Endothelial cell of umbilical vein (primary cell): ENCODE measurements at regions not wholly inside any gene's neighbourhood (a gene's known extent, or its start where the extent isn't known, plus 50 kb on each side); places are given as distances from the start of the nearest gene placed in this dataset.

Experiments
- BruUV-seq: library from RNA; stranded (reverse); fragments of 400-500 nt; replicated peaks from 2 replicates; lab custom pipeline; 2021; lab: Mats Ljungman, UMichigan
- CTCF ChIA-PET: fragments of 300-600, 350-600 bp; sonication (Branson Sonifier 250); formaldehyde crosslinking; loops from one replicate; lab custom pipeline; 2021; ENCODE audit warnings: antibody characterized with exemption, inconsistent platforms; lab: Charles Lee
- POLR2A ChIA-PET: fragments of 300-600, 350-600 bp; sonication (Branson Sonifier 250); formaldehyde crosslinking; loops from one replicate; lab custom pipeline; 2021; ENCODE audit warnings: antibody characterized with exemption, inconsistent platforms; lab: Charles Lee
- DNase-seq: peaks from one replicate; pipeline ENCODE4 v3.0.0-alpha.2; 2011; ENCODE audit warnings: low read depth, low spot score
- FAIRE-seq: peaks from 2 replicates; lab custom pipeline; 2011; peaks lifted over from hg19 to GRCh38; lab: Jason Lieb, UNC
- H2AFZ ChIP-seq: 2 replicates; pipeline ENCODE4 v1.6.0; 2012; ENCODE audit warnings: low read depth, low read length, control low read depth, inconsistent platforms
- H3K27ac ChIP-seq: 2 replicates; pipeline ENCODE4 v1.5.1; 2011; ENCODE audit warnings: low read depth, mild to moderate bottlenecking, control low read depth, low read length, moderate library complexity; ENCODE audit not compliant: insufficient read depth
- H3K27me3 ChIP-seq, 2 experiments: 2 replicates each; pipeline versions ENCODE4 v1.6.0 to v1.6.1; 2011; ENCODE audit warnings: low read length in 2 of 2, mixed read lengths in 1 of 2; ENCODE audit not compliant: control insufficient read depth in 2 of 2, insufficient read depth in 2 of 2
- H3K36me3 ChIP-seq, 2 experiments: 2 replicates in 1 of 2; 3 replicates in 1 of 2; pipeline ENCODE4 v1.5.1; 2011; ENCODE audit warnings: low read length in 2 of 2, mild to moderate bottlenecking in 1 of 2, moderate library complexity in 1 of 2; ENCODE audit not compliant: control insufficient read depth in 2 of 2, insufficient read depth in 2 of 2; ENCODE audit errors: extremely low read depth in 1 of 2
- H3K4me1 ChIP-seq: 3 replicates; pipeline ENCODE4 v1.5.1; 2011; ENCODE audit warnings: mild to moderate bottlenecking, low read length; ENCODE audit not compliant: control insufficient read depth, insufficient read depth; ENCODE audit errors: extremely low read depth
- H3K4me2 ChIP-seq: 2 replicates; pipeline ENCODE4 v1.6.1; 2011; ENCODE audit warnings: low read length, control low read depth, mixed read lengths; ENCODE audit not compliant: insufficient read depth
- H3K4me3 ChIP-seq, 3 experiments: fragments of 200-600 bp in 1 of 3; sonication (generic), shearing (Covaris generic) in 1 of 3; replicated peaks in 1 of 3; 2 replicates each; pipeline ENCODE4 v1.5.1; 2011 to 2016; ENCODE audit warnings: control low read depth in 3 of 3, low read length in 3 of 3, mild to moderate bottlenecking in 2 of 3, inconsistent platforms in 1 of 3, low read depth in 1 of 3, moderate library complexity in 1 of 3; ENCODE audit not compliant: insufficient read depth in 1 of 3
- H3K79me2 ChIP-seq: 2 replicates; pipeline ENCODE4 v1.6.0; 2012; ENCODE audit warnings: low read length, inconsistent platforms; ENCODE audit not compliant: control insufficient read depth, insufficient read depth
- H3K9ac ChIP-seq: replicated peaks from 2 replicates; pipeline ENCODE3; 2011; ENCODE audit warnings: low read length, control low read depth; ENCODE audit not compliant: insufficient read depth; ENCODE audit errors: extremely low read depth
- H3K9me1 ChIP-seq: replicated peaks from 3 replicates; pipeline ENCODE4 v1.6.0; 2011; ENCODE audit warnings: mild to moderate bottlenecking, low read length; ENCODE audit not compliant: control insufficient read depth, insufficient read depth; ENCODE audit errors: extremely low read depth
- H3K9me3 ChIP-seq: replicated peaks from 2 replicates; pipeline ENCODE4 v1.5.1; 2012; ENCODE audit warnings: low read length, inconsistent platforms; ENCODE audit not compliant: control insufficient read depth, insufficient read depth
- H4K20me1 ChIP-seq: replicated peaks from 2 replicates; pipeline ENCODE3; 2011; ENCODE audit warnings: mild to moderate bottlenecking, low read length; ENCODE audit not compliant: control insufficient read depth, insufficient read depth; ENCODE audit errors: extremely low read depth
- EZH2 ChIP-seq: IDR thresholded peaks from 2 replicates; pipeline ENCODE4 v1.6.1; 2012; ENCODE audit warnings: borderline replicate concordance, low read depth, mild to moderate bottlenecking, moderate library complexity, low read length, inconsistent platforms; ENCODE audit not compliant: severe bottlenecking
- FOS ChIP-seq: IDR thresholded peaks from 2 replicates; pipeline ENCODE4 v1.6.1; 2011; ENCODE audit warnings: mild to moderate bottlenecking, low read length, moderate library complexity, borderline replicate concordance; ENCODE audit not compliant: insufficient read depth
- GATA2 ChIP-seq: IDR thresholded peaks from 2 replicates; pipeline ENCODE4 v1.7.0; 2011; ENCODE audit warnings: low read depth, mild to moderate bottlenecking, moderate library complexity, mixed read lengths, low read length; ENCODE audit not compliant: insufficient read length, insufficient read depth
- JUN ChIP-seq: IDR thresholded peaks from 2 replicates; pipeline ENCODE4 v1.6.1; 2011; ENCODE audit warnings: borderline replicate concordance, low read depth; ENCODE audit not compliant: insufficient read length, insufficient read depth
- MYC ChIP-seq: IDR thresholded peaks from one replicate; pipeline ENCODE4 v1.6.1; 2011; ENCODE audit warnings: mild to moderate bottlenecking, low read depth, low read length
- POLR2A ChIP-seq: IDR thresholded peaks from 2 replicates; pipeline ENCODE4 v1.6.1; 2012; ENCODE audit warnings: low read depth, mild to moderate bottlenecking, control low read depth, low read length
- POLR2AphosphoS5 ChIP-seq: IDR thresholded peaks from 2 replicates; pipeline ENCODE4 v1.6.1; 2012; ENCODE audit warnings: low read depth, mild to moderate bottlenecking, control low read depth, low read length, moderate library complexity; ENCODE audit not compliant: insufficient read depth
- dilution Hi-C: fragments of 300-500 bp; cut with MboI; formaldehyde crosslinking; loops from one replicate; pipeline ENCODE4 v1.15.0; 2019; ENCODE audit warnings: low sequenced_read_pairs; ENCODE audit not compliant: extremely low pct_ligation_motif_present
- intact Hi-C: fragments of 100-400 bp; cut with micrococcal nuclease; formaldehyde crosslinking; loops from one replicate; pipeline ENCODE4 v1.10.0; 2022
- TF ChIP-seq, protein P1 (sequence below): IDR thresholded peaks from 2 replicates; pipeline ENCODE4 v1.6.1; 2011; ENCODE audit not compliant: insufficient read depth, insufficient read length
- TF ChIP-seq, protein P2 (sequence below), 2 donors: IDR thresholded peaks; 1 replicate in 1 of 2; 2 replicates in 1 of 2; pipeline ENCODE4 v1.5.1; 2011; ENCODE audit warnings: low read length in 2 of 2, mild to moderate bottlenecking in 2 of 2, moderate library complexity in 2 of 2, control low read depth in 1 of 2, inconsistent platforms in 1 of 2, low read depth in 1 of 2; ENCODE audit not compliant: insufficient read depth in 1 of 2; ENCODE audit errors: extremely low read depth in 1 of 2

DNA sequence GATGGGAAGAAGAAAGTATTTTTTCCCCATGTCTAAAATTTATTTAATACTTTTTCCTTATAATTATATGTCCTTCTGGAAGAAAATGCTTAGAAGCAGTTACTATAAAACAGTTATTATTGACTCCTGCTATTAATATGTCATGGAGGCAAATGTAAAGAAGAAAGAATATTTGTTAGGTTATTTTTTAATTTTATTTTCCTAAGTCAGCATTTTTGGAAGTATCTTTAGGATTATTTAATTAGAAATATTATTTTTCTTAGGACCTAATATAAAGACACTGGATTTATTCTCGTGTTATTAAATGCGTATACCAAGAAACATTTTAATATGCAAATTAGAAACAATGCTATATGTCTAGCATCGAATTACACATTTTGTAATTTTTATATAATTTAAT, 687.7 kb downstream of the TRAM1L1 start:
- intact Hi-C loops (no loop called here), dilution Hi-C loops (no loop called here)
- DNase-seq (no peak), FAIRE-seq (no peak)
- Histone ChIP-seq H3K27me3 (no peaks in the 10 kb centered on the region), H3K4me3 (no peak overlapping the region), H3K9ac (no peak overlapping the region), H4K20me1 (no peaks in the 10 kb centered on the region), H3K9me1 (no peaks in the 10 kb centered on the region), H3K36me3 (no peaks in the 10 kb centered on the region), H2AFZ (no peak overlapping the region), H3K4me2 (no peak overlapping the region), H3K9me3 (no peaks in the 10 kb centered on the region), H3K79me2 (no peaks in the 10 kb centered on the region), H3K4me1 (no peaks in the 10 kb centered on the region), H3K27ac (no peak overlapping the region)
- BruUV-seq = no TSS peak
- POLR2A ChIA-PET = no interaction called here
- TF ChIP-seq POLR2AphosphoS5 = no peak
- TF ChIP-seq JUN = no peak
- no peak for TF ChIP-seq FOS
- CTCF ChIA-PET = no interaction called here

GRCh38 chr4:116397291-116397690, 688.1 kb downstream of the TRAM1L1 start:
- no peak overlapping the region for H3K9ac ChIP-seq
- no peaks in the 10 kb centered on the region for H3K4me1 ChIP-seq
- no peak for DNase-seq
- H3K79me2 ChIP-seq = no peaks in the 10 kb centered on the region
- ChIA-PET CTCF (no interaction called here), POLR2A (no interaction called here)
- no peak for FAIRE-seq
- no peaks in the 10 kb centered on the region for H4K20me1 ChIP-seq
- H3K9me1 ChIP-seq = no peaks in the 10 kb centered on the region
- no peak overlapping the region for H3K4me3 ChIP-seq
- TF ChIP-seq EZH2 (no peak), POLR2A (no peak), JUN (no peak), FOS (no peak), MYC (no peak), GATA2 (no peak), POLR2AphosphoS5 (no peak)
- TF ChIP-seq, protein P1, sequence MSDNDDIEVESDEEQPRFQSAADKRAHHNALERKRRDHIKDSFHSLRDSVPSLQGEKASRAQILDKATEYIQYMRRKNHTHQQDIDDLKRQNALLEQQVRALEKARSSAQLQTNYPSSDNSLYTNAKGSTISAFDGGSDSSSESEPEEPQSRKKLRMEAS = no peak
- TF ChIP-seq, protein P2, sequence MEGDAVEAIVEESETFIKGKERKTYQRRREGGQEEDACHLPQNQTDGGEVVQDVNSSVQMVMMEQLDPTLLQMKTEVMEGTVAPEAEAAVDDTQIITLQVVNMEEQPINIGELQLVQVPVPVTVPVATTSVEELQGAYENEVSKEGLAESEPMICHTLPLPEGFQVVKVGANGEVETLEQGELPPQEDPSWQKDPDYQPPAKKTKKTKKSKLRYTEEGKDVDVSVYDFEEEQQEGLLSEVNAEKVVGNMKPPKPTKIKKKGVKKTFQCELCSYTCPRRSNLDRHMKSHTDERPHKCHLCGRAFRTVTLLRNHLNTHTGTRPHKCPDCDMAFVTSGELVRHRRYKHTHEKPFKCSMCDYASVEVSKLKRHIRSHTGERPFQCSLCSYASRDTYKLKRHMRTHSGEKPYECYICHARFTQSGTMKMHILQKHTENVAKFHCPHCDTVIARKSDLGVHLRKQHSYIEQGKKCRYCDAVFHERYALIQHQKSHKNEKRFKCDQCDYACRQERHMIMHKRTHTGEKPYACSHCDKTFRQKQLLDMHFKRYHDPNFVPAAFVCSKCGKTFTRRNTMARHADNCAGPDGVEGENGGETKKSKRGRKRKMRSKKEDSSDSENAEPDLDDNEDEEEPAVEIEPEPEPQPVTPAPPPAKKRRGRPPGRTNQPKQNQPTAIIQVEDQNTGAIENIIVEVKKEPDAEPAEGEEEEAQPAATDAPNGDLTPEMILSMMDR (IDR thresholded peaks at IDR 0.05; ENCODE audit: extremely low read depth in 1 of 2, insufficient read depth in 1 of 2, low read depth in 1 of 2, low read length in 2 of 2) = no peak
- no TSS peak for BruUV-seq
- H3K27me3 ChIP-seq = no peaks in the 10 kb centered on the region
- intact Hi-C loops = no loop called here
- no peak overlapping the region for H2AFZ ChIP-seq
- H3K27ac ChIP-seq = no peak overlapping the region
- dilution Hi-C loops = no loop called here
- no peaks in the 10 kb centered on the region for H3K9me3 ChIP-seq
- H3K4me2 ChIP-seq = no peak overlapping the region
- no peaks in the 10 kb centered on the region for H3K36me3 ChIP-seq
